WTC11 (cell line): ENCODE measurements at regions not wholly inside any gene's neighbourhood (a gene's known extent, or its start where the extent isn't known, plus 50 kb on each side); places are given as distances from the start of the nearest gene placed in this dataset.

Source experiments
- CREM ChIP-seq: sonication (generic); formaldehyde crosslinking; IDR thresholded peaks from 2 replicates; pipeline ENCODE4 v1.8.1; 2022; ENCODE audit warnings: mild to moderate bottlenecking, missing genetic modification reagents, moderate library complexity
- MYBL2 ChIP-seq: sonication (generic); formaldehyde crosslinking; IDR thresholded peaks from 2 replicates; pipeline ENCODE4 v1.8.1; 2023; ENCODE audit warnings: mild to moderate bottlenecking, moderate library complexity, missing genetic modification reagents
- NFYB ChIP-seq: sonication (generic); formaldehyde crosslinking; conservative IDR thresholded peaks from 2 replicates; pipeline ENCODE4 v1.8.0; 2022; ENCODE audit warnings: low read depth, missing genetic modification reagents
- ZNF423 ChIP-seq: fragments of 250-450 bp; sonication (Bioruptor Pico); IDR thresholded peaks from 2 replicates; pipeline ENCODE4 v2.1.2; 2022; ENCODE audit warnings: mild to moderate bottlenecking, moderate library complexity
- TF ChIP-seq, protein P1 (sequence below): sonication (generic); formaldehyde crosslinking; IDR thresholded peaks from 2 replicates; pipeline ENCODE4 v1.8.0; 2022; ENCODE audit warnings: mild to moderate bottlenecking, missing genetic modification reagents
- TF ChIP-seq, protein P2 (sequence below): sonication (generic); formaldehyde crosslinking; conservative IDR thresholded peaks from 2 replicates; pipeline ENCODE4 v1.8.1; 2022; ENCODE audit warnings: mild to moderate bottlenecking, missing genetic modification reagents
- TF ChIP-seq, protein P3 (sequence below): sonication (generic); formaldehyde crosslinking; IDR thresholded peaks from 2 replicates; pipeline ENCODE4 v1.8.1; 2022; ENCODE audit warnings: missing genetic modification reagents, borderline replicate concordance
- TF ChIP-seq, protein P4 (sequence below): fragments of 200-600 bp; IDR thresholded peaks from 2 replicates; pipeline ENCODE4 v1.8.0; 2022; ENCODE audit warnings: antibody characterized with exemption

DNA sequence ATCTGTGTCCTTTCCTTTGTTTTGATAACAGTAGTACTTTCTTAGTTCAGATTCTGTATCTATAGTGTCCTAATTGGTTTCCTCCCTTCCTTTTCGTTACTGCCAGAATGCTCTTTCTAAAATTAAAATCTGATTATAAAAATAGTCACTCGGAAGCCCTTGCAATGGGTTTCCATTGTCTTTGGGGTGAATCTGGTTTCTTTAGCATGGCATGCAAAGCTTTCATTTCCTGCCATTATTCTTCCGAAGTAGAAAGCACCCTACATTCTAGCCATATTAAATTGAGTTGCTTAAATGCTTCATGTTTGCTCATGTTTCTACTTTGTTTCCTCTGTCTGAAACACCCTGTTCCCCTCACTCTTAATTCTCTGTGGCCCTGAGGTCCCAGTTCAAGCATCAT lies 53.2 kb upstream of the MACF1 start:
- TF ChIP-seq MYBL2 (CRISPR knock-in tag) (no peak), CREM (CRISPR knock-in tag) (no peak), NFYB (CRISPR knock-in tag) (no peak), ZNF423 (no peak)
- TF ChIP-seq, protein P1, sequence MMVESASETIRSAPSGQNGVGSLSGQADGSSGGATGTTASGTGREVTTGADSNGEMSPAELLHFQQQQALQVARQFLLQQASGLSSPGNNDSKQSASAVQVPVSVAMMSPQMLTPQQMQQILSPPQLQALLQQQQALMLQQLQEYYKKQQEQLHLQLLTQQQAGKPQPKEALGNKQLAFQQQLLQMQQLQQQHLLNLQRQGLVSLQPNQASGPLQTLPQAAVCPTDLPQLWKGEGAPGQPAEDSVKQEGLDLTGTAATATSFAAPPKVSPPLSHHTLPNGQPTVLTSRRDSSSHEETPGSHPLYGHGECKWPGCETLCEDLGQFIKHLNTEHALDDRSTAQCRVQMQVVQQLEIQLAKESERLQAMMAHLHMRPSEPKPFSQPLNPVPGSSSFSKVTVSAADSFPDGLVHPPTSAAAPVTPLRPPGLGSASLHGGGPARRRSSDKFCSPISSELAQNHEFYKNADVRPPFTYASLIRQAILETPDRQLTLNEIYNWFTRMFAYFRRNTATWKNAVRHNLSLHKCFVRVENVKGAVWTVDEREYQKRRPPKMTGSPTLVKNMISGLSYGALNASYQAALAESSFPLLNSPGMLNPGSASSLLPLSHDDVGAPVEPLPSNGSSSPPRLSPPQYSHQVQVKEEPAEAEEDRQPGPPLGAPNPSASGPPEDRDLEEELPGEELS (CRISPR knock-in tag), result no peak
- TF ChIP-seq, protein P2, sequence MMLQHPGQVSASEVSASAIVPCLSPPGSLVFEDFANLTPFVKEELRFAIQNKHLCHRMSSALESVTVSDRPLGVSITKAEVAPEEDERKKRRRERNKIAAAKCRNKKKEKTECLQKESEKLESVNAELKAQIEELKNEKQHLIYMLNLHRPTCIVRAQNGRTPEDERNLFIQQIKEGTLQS (CRISPR knock-in tag), result no peak
- TF ChIP-seq, protein P3, sequence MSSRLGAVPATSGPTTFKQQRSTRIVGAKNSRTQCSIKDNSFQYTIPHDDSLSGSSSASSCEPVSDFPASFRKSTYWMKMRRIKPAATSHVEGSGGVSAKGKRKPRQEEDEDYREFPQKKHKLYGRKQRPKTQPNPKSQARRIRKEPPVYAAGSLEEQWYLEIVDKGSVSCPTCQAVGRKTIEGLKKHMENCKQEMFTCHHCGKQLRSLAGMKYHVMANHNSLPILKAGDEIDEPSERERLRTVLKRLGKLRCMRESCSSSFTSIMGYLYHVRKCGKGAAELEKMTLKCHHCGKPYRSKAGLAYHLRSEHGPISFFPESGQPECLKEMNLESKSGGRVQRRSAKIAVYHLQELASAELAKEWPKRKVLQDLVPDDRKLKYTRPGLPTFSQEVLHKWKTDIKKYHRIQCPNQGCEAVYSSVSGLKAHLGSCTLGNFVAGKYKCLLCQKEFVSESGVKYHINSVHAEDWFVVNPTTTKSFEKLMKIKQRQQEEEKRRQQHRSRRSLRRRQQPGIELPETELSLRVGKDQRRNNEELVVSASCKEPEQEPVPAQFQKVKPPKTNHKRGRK (CRISPR knock-in tag), result no peak
- TF ChIP-seq, protein P4, sequence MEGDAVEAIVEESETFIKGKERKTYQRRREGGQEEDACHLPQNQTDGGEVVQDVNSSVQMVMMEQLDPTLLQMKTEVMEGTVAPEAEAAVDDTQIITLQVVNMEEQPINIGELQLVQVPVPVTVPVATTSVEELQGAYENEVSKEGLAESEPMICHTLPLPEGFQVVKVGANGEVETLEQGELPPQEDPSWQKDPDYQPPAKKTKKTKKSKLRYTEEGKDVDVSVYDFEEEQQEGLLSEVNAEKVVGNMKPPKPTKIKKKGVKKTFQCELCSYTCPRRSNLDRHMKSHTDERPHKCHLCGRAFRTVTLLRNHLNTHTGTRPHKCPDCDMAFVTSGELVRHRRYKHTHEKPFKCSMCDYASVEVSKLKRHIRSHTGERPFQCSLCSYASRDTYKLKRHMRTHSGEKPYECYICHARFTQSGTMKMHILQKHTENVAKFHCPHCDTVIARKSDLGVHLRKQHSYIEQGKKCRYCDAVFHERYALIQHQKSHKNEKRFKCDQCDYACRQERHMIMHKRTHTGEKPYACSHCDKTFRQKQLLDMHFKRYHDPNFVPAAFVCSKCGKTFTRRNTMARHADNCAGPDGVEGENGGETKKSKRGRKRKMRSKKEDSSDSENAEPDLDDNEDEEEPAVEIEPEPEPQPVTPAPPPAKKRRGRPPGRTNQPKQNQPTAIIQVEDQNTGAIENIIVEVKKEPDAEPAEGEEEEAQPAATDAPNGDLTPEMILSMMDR, result no peak
